OCI-LY7 (cell line): ENCODE measurements at regions not wholly inside any gene's neighbourhood (a gene's known extent, or its start where the extent isn't known, plus 50 kb on each side); places are given as distances from the start of the nearest gene placed in this dataset.

ENCODE experiments used
- EZH2phosphoT487 ChIP-seq: fragments of 200-600 bp; sonication (generic); IDR thresholded peaks from 2 replicates; pipeline ENCODE4 v1.6.1; 2018; ENCODE audit warnings: low read depth, borderline replicate concordance, mild to moderate bottlenecking, mixed run types, antibody characterized with exemption, low read length, moderate library complexity, mixed read lengths
- TF ChIP-seq, protein P1 (sequence below): fragments of 200-600 bp; sonication (generic); conservative IDR thresholded peaks from 2 replicates; pipeline ENCODE4 v1.5.1; 2014; ENCODE audit warnings: mild to moderate bottlenecking, antibody characterized with exemption, low read length, moderate library complexity, mixed read lengths

- TF ChIP-seq, protein P1, sequence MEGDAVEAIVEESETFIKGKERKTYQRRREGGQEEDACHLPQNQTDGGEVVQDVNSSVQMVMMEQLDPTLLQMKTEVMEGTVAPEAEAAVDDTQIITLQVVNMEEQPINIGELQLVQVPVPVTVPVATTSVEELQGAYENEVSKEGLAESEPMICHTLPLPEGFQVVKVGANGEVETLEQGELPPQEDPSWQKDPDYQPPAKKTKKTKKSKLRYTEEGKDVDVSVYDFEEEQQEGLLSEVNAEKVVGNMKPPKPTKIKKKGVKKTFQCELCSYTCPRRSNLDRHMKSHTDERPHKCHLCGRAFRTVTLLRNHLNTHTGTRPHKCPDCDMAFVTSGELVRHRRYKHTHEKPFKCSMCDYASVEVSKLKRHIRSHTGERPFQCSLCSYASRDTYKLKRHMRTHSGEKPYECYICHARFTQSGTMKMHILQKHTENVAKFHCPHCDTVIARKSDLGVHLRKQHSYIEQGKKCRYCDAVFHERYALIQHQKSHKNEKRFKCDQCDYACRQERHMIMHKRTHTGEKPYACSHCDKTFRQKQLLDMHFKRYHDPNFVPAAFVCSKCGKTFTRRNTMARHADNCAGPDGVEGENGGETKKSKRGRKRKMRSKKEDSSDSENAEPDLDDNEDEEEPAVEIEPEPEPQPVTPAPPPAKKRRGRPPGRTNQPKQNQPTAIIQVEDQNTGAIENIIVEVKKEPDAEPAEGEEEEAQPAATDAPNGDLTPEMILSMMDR: no peak
- no peak for TF ChIP-seq EZH2phosphoT487
Observed at GRCh38 chr4:86487738-86488348, 106.3 kb upstream of the PTPN13 start.
